ENCODE measurements at regions not wholly inside any gene's neighbourhood (a gene's known extent, or its start where the extent isn't known, plus 50 kb on each side); places are given as distances from the start of the nearest gene placed in this dataset.
"Not testable (repeated sequence)": the region's sequence is repeated elsewhere in the genome, so short reads cannot be mapped to it uniquely, and the experiment has no call there.

GRCh38 chr6:93675856-93676417, 256.6 kb upstream of the EPHA7 start:
- no peak for DNase-seq (ENCODE audit: low spot score)

- no peak for DNase-seq (ENCODE audit: low spot score)
These were observed 243.8 kb upstream of the EPHA7 start for GRCh38 chr6:93663111-93663510.

DNA sequence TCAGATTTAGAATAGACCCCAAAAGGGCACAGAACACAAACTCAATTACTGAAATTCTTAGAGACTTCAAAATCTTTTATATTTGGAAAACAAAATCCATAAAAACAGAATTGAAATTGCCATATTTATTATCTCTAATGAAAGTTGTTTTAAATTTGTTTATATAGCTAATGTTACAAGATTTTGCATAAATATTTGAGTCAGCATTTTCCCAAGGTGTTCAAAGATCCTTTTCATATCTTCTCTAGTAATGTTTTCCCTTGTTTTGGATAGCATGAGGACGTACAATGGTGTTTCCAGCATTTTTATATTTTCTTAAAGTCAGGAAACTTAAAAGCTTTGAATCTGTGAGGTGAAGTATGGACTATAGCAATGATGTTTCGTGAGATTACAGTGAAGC, 235.2 kb upstream of the EPHA7 start:
- DNase-seq (ENCODE audit: low spot score): no peak

GRCh38 chr6:93644611-93645010, 225.3 kb upstream of the EPHA7 start:
- no peak for DNase-seq (ENCODE audit: low spot score)

- DNase-seq (ENCODE audit: low spot score): no peak
These were observed 219.8 kb upstream of the EPHA7 start for GRCh38 chr6:93639126-93639525.

DNA sequence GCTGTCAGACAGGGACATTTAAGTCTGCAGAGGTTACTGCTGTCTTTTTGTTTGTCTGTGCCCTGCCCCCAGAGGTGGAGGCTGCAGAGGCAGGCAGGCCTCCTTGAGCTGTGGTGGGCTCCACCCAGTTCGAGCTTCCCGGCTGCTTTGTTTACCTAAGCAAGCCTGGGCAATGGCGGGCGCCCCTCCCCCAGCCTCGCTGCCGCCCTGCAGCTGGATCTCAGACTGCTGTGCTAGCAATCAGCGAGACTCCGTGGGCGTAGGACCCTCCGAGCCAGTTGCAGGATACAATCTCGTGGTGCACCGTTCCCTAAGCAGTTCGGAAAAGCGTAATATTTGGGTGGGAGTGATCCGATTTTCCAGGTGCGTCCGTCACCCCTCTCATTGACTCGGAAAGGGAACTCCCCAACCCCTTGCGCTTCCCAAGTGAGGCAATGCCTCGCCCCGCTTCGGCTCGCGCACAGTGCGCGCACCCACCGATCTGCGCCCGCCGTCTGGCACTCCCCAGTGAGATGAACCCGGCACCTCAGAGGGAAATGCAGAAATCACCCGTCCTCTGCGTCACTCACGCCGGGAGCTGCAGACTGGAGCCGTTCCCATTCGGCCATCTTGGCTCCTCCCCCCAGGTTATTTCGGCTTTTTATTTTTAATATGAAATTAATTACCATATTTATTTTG, 217.8 kb upstream of the EPHA7 start:
- not testable (repeated sequence) for DNase-seq (ENCODE audit: low spot score)

DNA sequence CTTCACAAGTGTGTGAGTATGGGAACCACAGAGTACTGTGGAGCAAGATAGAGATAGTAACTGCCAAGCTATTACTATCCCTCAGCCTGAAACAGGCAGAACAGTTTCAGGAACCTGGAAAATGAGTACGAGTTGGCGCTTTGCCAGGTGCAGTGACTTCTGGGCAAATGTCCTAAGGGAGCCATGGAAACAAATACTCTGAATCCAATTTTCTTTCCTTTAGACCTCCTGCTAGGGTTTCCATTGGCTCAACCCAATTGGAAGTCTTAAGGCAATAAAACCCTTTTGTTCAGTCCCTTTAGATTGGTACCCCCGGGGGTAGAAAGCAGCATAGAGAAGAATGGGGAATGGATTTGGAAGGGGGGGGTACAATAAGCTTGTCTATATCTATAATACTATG, 205.0 kb upstream of the EPHA7 start:
- no peak for DNase-seq (ENCODE audit: low spot score)

DNA sequence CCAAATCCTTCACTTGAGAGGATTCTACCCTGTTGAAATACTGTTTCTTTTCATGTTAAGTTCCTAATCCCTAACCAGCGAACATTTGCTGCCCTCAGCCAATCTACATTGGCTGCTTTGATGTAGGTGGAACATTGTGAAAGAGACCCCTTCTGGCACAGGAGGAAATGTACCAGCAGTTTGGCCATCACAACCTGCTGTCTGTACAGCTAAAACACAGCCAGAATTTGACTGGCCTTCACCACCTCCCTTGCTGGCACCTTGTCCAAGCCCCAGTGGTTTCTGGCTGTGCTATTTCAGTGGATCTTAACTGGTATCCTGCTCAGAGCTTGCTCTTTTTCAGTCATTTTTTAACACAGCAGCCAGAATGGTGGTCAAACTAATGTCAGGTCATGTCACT, 202.1 kb upstream of the EPHA7 start:
- DNase-seq (ENCODE audit: low spot score): no peak

DNA sequence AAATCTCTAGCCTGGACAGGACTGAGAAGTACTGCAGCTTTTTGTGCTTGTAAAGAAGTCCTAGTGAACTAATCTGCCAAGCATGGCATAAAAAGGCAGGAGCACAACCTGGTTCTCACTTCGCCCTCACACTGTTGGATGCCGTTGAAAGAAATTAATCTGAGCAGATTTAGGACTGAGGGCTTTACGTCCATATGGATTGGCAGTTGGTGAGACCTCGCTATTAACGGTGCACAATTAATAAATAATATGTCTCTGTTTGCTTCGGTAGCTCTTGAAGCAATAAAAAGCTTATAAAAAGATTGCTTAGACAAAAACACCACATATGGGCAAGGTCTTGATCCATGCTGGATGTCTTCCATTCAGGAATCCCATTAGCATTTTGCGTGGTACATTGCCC, 185.6 kb upstream of the EPHA7 start:
- no peak for DNase-seq (ENCODE audit: low spot score)

- DNase-seq (ENCODE audit: low spot score): no peak
These were observed 173.1 kb upstream of the EPHA7 start for GRCh38 chr6:93592417-93592816.

DNA sequence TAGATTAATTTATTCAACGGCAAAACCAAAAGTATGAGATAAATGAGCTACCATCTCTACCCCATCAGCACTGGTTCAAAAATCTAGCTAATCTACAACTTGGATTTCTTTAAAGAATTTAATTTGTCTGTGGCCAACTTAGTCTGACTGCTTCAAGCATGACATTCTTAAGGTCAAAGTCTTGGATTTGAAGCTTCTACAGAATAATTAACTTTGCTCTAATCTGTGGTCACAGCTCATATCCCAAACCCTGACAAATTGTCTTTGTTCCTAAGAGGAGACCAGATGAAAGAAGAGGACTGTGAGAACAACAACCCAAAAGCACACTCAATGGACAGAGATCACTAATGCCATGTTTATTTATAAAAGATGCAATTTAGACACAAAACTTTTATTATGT, 166.9 kb upstream of the EPHA7 start:
- no peak for DNase-seq (ENCODE audit: low spot score)

DNA sequence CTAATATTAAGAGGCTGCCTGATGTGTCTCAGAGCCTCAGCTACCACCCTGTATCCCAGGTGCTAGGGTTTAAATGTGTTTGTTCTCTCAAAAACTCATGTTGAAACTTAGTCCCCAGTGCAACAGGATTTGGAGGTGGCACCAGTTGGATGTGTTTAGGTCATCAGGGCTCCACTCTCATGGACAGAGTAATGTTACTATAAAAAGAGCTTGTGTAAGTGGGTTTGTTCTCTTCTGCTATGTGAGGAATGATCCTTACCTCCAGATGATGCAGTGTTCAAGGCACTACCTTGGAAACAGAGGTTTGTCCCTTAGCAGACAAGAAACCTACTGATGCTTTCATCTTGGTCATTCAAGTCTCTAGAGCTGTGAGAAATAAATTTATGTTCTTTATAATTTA, 164.9 kb upstream of the EPHA7 start:
- no peak for DNase-seq (ENCODE audit: low spot score)

DNA sequence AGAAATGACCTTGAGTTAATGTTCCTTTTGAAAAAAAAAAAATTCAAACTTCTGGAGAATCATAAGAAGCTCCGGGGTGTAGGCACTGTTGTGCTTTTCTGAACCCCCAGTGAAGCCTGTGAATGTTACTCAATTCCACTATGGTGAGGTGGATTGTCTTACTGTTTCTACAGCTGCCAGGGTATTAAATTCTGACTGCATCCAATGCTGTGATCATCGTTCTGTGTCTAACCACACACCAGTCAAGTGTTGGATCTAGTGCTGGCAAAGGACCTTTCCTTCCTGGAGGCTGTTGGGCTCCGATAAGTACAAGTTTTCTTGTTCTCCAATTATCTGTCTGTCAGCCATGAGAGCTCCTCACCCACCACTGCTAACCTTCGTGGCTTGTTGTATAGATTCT, 162.0 kb upstream of the EPHA7 start:
- no peak for DNase-seq (ENCODE audit: low spot score)

- no peak for DNase-seq (ENCODE audit: low spot score)
These were observed 161.1 kb upstream of the EPHA7 start for GRCh38 chr6:93580446-93580845.

DNA sequence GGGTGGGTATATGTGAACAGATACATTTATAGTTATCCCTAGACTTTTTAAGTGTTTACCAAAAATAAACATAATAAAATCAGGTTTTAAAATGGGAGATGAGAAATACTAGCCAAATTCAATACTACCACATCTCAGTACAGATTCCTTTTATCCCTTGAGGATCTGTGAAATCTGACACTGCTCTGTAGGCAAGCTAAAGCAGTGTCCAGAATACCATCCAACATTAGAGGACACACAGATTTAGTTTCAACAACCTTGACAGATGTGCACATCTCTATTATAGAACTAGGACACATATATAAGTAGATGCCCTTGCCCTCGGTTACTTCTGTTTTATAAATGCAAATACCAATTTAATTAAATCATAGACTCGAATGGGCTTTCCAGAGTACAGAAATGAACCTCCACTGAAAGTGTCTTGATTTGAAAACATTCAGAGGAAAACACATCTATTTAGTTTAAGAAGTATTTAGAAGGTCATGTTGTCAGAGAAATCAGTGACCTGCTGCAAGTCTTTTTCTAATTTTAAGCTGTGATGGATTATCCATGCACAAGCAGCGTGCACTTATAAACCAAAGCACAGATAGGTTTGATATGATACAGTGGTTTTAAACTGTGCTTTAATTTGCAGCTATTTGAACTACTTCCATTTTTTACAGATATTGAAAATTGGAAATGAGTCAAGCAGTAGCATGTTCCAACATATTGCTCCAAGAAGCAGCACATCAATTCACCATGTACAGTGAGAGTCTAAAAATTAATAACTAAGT, 156.3 kb upstream of the EPHA7 start:
- no peak for DNase-seq (ENCODE audit: low spot score)

- no peak for DNase-seq (ENCODE audit: low spot score)
These were observed 154.9 kb upstream of the EPHA7 start for GRCh38 chr6:93574299-93574698.

DNA sequence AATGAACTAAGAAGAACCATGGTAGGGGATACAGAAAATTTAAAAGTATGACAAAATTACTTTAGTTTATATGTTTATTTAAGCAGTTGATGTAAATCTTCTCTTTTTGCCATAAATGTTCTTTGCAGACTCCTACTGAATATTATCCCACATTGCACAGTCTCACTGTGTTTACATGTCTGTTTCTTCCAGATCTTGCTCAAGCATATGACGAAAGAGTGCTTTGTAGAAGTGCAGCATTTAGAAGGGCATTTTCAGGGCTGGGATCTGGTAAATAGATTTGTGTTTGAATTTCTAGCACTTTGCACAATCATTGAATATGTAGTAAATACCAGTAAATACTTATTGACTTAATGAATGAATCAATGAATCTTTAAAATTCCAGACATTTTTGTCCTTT, 152.0 kb upstream of the EPHA7 start:
- DNase-seq (ENCODE audit: low spot score): no peak

DNA sequence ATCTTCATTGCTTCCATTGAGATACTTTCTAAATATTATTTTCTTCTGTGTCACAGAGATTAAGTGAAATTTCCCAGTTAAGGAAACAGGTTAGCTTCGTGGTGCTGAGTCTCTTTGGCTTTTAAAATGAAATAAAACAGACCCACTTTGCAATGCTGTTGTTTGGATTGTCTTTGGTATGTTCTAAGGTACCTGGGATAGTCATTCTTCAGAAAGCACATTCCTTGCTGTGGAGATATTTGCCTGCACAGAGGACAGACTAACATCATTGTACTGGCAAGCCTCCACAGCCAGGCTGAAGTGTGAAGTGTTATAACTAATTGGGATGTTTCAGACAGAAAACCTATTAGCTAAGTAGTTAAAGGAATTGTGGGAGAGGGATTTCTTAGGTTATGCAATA, 148.8 kb upstream of the EPHA7 start:
- DNase-seq (ENCODE audit: low spot score): no peak

- DNase-seq (ENCODE audit: low spot score): no peak
These were observed 147.8 kb upstream of the EPHA7 start for GRCh38 chr6:93567164-93567563.

- DNase-seq (ENCODE audit: low spot score): no peak
These were observed 146.9 kb upstream of the EPHA7 start for GRCh38 chr6:93566285-93566684.

- DNase-seq (ENCODE audit: low spot score): no peak
These were observed 143.2 kb upstream of the EPHA7 start for GRCh38 chr6:93562582-93562981.

DNA sequence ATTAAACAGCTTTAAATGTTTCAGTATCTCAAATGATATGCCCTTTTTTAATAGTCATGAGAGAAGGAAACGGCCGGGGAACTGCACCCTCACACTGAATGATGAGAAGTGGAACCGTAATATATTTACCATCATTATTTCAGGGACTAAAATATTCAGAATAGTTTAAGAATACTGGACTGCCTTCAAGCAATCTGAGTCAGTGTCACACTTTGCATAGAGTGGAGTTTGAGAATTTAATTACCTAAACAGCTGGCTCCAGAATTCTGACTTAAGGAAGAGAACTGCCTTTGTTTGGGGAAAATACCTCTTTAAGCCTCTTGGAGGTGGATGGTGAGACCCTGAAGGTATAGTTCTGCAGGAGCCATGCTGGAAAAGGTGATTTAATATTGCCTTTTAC, 135.9 kb upstream of the EPHA7 start:
- no peak for DNase-seq (ENCODE audit: low spot score)

DNA sequence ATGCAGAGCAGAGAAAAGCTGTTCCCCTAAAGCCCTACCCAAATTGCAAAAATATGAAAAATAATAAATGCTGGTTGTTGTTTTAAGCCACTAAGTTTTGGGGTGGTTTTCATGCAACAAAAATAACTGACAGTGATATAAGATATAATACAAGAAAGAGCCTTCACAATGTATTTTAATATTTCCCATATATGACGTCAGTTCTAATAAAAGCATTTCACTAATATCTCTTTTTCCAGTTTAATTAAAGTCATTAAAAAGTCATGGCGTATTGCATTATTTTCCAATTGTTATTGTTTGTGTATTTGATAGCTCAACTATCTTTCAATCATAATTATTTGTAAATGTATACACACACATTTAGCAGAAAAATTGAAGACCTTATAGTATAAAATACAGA, 134.7 kb upstream of the EPHA7 start:
- DNase-seq (ENCODE audit: low spot score): no peak
